ENCODE measurements at regions not wholly inside any gene's neighbourhood (a gene's known extent, or its start where the extent isn't known, plus 50 kb on each side); places are given as distances from the start of the nearest gene placed in this dataset.

- Mint-ChIP-seq H3K27ac (ENCODE audit: unreplicated experiment) (no peak overlapping the region), H3K36me3 (ENCODE audit: insufficient read depth, unreplicated experiment) (no peaks in the 10 kb centered on the region), H3K4me1 (ENCODE audit: low read depth, unreplicated experiment) (no peaks in the 10 kb centered on the region), H3K4me3 (ENCODE audit: unreplicated experiment) (no peak overlapping the region), H3K9me3 (ENCODE audit: unreplicated experiment) (no peaks in the 10 kb centered on the region), H3K27me3 (ENCODE audit: insufficient read depth, unreplicated experiment) (peaks cover 3% of the 10 kb centered on the region)
- no peak for DNase-seq
- Histone ChIP-seq H3K27me3 (replicated peaks; ENCODE audit: control insufficient read depth, insufficient read depth, low read length) (no peaks in the 10 kb centered on the region), H3K4me3 (ENCODE audit: low read depth, low read length) (no peak overlapping the region), H3K36me3 (ENCODE audit: control insufficient read depth, insufficient read depth, low read length) (no peaks in the 10 kb centered on the region), H3K9me3 (no peaks in the 10 kb centered on the region), H3K4me1 (no peaks in the 10 kb centered on the region)
- no TSS peak for BruUV-seq (replicated peaks)
- no peak for TF ChIP-seq CTCF (IDR thresholded peaks at IDR 0.05; ENCODE audit: insufficient read depth in 1 of 2, low read depth in 1 of 2, low read length in 1 of 2, severe bottlenecking in 1 of 2, unreplicated experiment in 1 of 2)
- intact Hi-C loops (cut with micrococcal nuclease; ENCODE audit: unreplicated experiment): no loop called here
- ChIA-PET CTCF (no interaction called here), POLR2A (no interaction called here)
These were observed 488.0 kb upstream of the STEAP1 start for GRCh38 chr7:89666136-89666835.

- no peak for TF ChIP-seq CTCF (IDR thresholded peaks at IDR 0.05; ENCODE audit: insufficient read depth in 1 of 2, low read depth in 1 of 2, low read length in 1 of 2, severe bottlenecking in 1 of 2, unreplicated experiment in 1 of 2)
- no peak for DNase-seq
- no TSS peak for BruUV-seq (replicated peaks)
- no peaks in the 10 kb centered on the region for H3K4me1 Mint-ChIP-seq (ENCODE audit: low read depth, unreplicated experiment)
- H3K36me3 Mint-ChIP-seq (ENCODE audit: insufficient read depth, unreplicated experiment): no peaks in the 10 kb centered on the region
- Histone ChIP-seq H3K4me1 (no peaks in the 10 kb centered on the region), H3K36me3 (ENCODE audit: control insufficient read depth, insufficient read depth, low read length) (no peaks in the 10 kb centered on the region), H3K4me3 (ENCODE audit: low read depth, low read length) (no peak overlapping the region), H3K27me3 (replicated peaks; ENCODE audit: control insufficient read depth, insufficient read depth, low read length) (no peaks in the 10 kb centered on the region), H3K9me3 (no peaks in the 10 kb centered on the region)
- POLR2A ChIA-PET: no interaction called here
- H3K27me3 Mint-ChIP-seq (ENCODE audit: insufficient read depth, unreplicated experiment): no peaks in the 10 kb centered on the region
- H3K9me3 Mint-ChIP-seq (ENCODE audit: unreplicated experiment): no peaks in the 10 kb centered on the region
- intact Hi-C loops (cut with micrococcal nuclease; ENCODE audit: unreplicated experiment): no loop called here
- H3K4me3 Mint-ChIP-seq (ENCODE audit: unreplicated experiment): no peak overlapping the region
- CTCF ChIA-PET: no interaction called here
- H3K27ac Mint-ChIP-seq (ENCODE audit: unreplicated experiment): no peak overlapping the region
These were observed 474.1 kb upstream of the STEAP1 start for GRCh38 chr7:89680161-89680560.

GRCh38 chr7:89681448-89681847 is 472.8 kb upstream of the STEAP1 start:
- no peak overlapping the region for H3K4me3 ChIP-seq (ENCODE audit: low read depth, low read length)
- CTCF ChIA-PET: no interaction called here
- no peak overlapping the region for H3K27ac Mint-ChIP-seq (ENCODE audit: unreplicated experiment)
- no peaks in the 10 kb centered on the region for H3K36me3 Mint-ChIP-seq (ENCODE audit: insufficient read depth, unreplicated experiment)
- H3K4me3 Mint-ChIP-seq (ENCODE audit: unreplicated experiment): no peak overlapping the region
- POLR2A ChIA-PET: no interaction called here
- H3K36me3 ChIP-seq (ENCODE audit: control insufficient read depth, insufficient read depth, low read length): no peaks in the 10 kb centered on the region
- H3K4me1 ChIP-seq: no peaks in the 10 kb centered on the region
- no peaks in the 10 kb centered on the region for H3K9me3 Mint-ChIP-seq (ENCODE audit: unreplicated experiment)
- no peaks in the 10 kb centered on the region for H3K4me1 Mint-ChIP-seq (ENCODE audit: low read depth, unreplicated experiment)
- intact Hi-C loops (cut with micrococcal nuclease; ENCODE audit: unreplicated experiment): no loop called here
- DNase-seq: no peak
- H3K27me3 Mint-ChIP-seq (ENCODE audit: insufficient read depth, unreplicated experiment): no peaks in the 10 kb centered on the region
- H3K9me3 ChIP-seq: no peaks in the 10 kb centered on the region
- no peaks in the 10 kb centered on the region for H3K27me3 ChIP-seq (replicated peaks; ENCODE audit: control insufficient read depth, insufficient read depth, low read length)
- no peak for TF ChIP-seq CTCF (IDR thresholded peaks at IDR 0.05; ENCODE audit: insufficient read depth in 1 of 2, low read depth in 1 of 2, low read length in 1 of 2, severe bottlenecking in 1 of 2, unreplicated experiment in 1 of 2)
- no TSS peak for BruUV-seq (replicated peaks)
